ENCODE measurements at regions not wholly inside any gene's neighbourhood (a gene's known extent, or its start where the extent isn't known, plus 50 kb on each side); places are given as distances from the start of the nearest gene placed in this dataset.

GRCh38 chr1:168920456-168921094, 185.9 kb upstream of the ATP1B1 start:
- no peaks in the 10 kb centered on the region for H3K36me3 ChIP-seq

GRCh38 chr1:168921629-168922028, 184.9 kb upstream of the ATP1B1 start:
- Histone ChIP-seq H3K36me3 (no peaks in the 10 kb centered on the region), H3K27me3 (no peaks in the 10 kb centered on the region), H3K27ac (peak overlapping the region; percentile 52 to 73 (median 58)), H3K4me3 (no peak overlapping the region), H3K4me1 (peaks cover 17 to 26% (median 20%) of the 10 kb centered on the region in 4 donors), H3K9me3 (no peaks in the 10 kb centered on the region)
- 55 to 62% methylated on average over 3 of the region's 3 CpGs for WGBS, 2 donors
- no peak for ATAC-seq (ENCODE audit: low FRiP score in 2 of 2)
- no peak for DNase-seq
- TF ChIP-seq POLR2AphosphoS5 (IDR thresholded peaks at IDR 0.05), result no peak
- TF ChIP-seq CTCF (IDR thresholded peaks at IDR 0.05), result no peak
- no peak for TF ChIP-seq POLR2A (IDR thresholded peaks at IDR 0.05)
- TF ChIP-seq EP300 (IDR thresholded peaks at IDR 0.05), result no peak

More at GRCh38 chr1:168920456-168921094, 185.9 kb upstream of the ATP1B1 start:
- DNase-seq (peak in 1 of 2 donors; percentile 31), ATAC-seq (ENCODE audit: low FRiP score in 2 of 2) (peak; percentile 60 to 61)
- Histone ChIP-seq H3K27ac (peak overlapping the region; percentile 52 to 73 (median 58)), H3K27me3 (no peaks in the 10 kb centered on the region), H3K4me1 (peaks cover 17 to 26% (median 20%) of the 10 kb centered on the region in 4 donors), H3K4me3 (no peak overlapping the region), H3K9me3 (no peaks in the 10 kb centered on the region)
- 30 to 34% methylated on average over 5 to 6 of the region's 6 CpGs for WGBS, 2 donors
- TF ChIP-seq POLR2A (IDR thresholded peaks at IDR 0.05) (no peak), EP300 (IDR thresholded peaks at IDR 0.05) (peak in 1 of 4 donors; percentile 67), CTCF (IDR thresholded peaks at IDR 0.05) (no peak), POLR2AphosphoS5 (IDR thresholded peaks at IDR 0.05) (peak; percentile 65)

GRCh38 chr1:168923521-168924136, 182.9 kb upstream of the ATP1B1 start:
- Histone ChIP-seq H3K4me3 (no peak overlapping the region), H3K27ac (no peak overlapping the region), H3K9me3 (no peaks in the 10 kb centered on the region), H3K27me3 (no peaks in the 10 kb centered on the region), H3K4me1 (peaks cover 17 to 26% (median 20%) of the 10 kb centered on the region in 4 donors), H3K36me3 (no peaks in the 10 kb centered on the region)
- TF ChIP-seq EP300 (IDR thresholded peaks at IDR 0.05), result no peak
- no peak for TF ChIP-seq CTCF (IDR thresholded peaks at IDR 0.05)
- DNase-seq, result no peak
- WGBS, 2 donors, result 64 to 73% methylated on average over 3 of the region's 3 CpGs
- ATAC-seq (ENCODE audit: low FRiP score in 2 of 2), result no peak

- TF ChIP-seq CTCF (IDR thresholded peaks at IDR 0.05) (no peak), EP300 (IDR thresholded peaks at IDR 0.05) (no peak), POLR2AphosphoS5 (IDR thresholded peaks at IDR 0.05) (no peak), POLR2A (IDR thresholded peaks at IDR 0.05) (no peak)
- H3K27ac ChIP-seq, result no peak overlapping the region
- H3K27me3 ChIP-seq, result no peaks in the 10 kb centered on the region
- H3K9me3 ChIP-seq, result no peaks in the 10 kb centered on the region
- no peak for DNase-seq
- 91 to 94% methylated on average over 1 of the region's 1 CpG for WGBS, 2 donors
- H3K4me3 ChIP-seq, result no peak overlapping the region
- H3K36me3 ChIP-seq, result no peaks in the 10 kb centered on the region
- H3K4me1 ChIP-seq, result peaks cover 14 to 23% (median 16%) of the 10 kb centered on the region in 4 donors
- ATAC-seq (ENCODE audit: low FRiP score in 2 of 2), result no peak
Observed at GRCh38 chr1:168924976-168925375, 181.5 kb upstream of the ATP1B1 start.

Measured in upper lobe of left lung (tissue), 6 donors.